HS-27A (cell line): ENCODE measurements at regions not wholly inside any gene's neighbourhood (a gene's known extent, or its start where the extent isn't known, plus 50 kb on each side); places are given as distances from the start of the nearest gene placed in this dataset.
A peak's percentile ranks its signal among the peaks of the same experiment; 100 is the strongest.
"Not testable (repeated sequence)": the region's sequence is repeated elsewhere in the genome, so short reads cannot be mapped to it uniquely, and the experiment has no call there.

Experiments
- DNase-seq: peaks from one replicate; pipeline ENCODE4 v3.0.0-alpha.2; 2012; ENCODE audit warnings: low read depth, missing footprints

DNA sequence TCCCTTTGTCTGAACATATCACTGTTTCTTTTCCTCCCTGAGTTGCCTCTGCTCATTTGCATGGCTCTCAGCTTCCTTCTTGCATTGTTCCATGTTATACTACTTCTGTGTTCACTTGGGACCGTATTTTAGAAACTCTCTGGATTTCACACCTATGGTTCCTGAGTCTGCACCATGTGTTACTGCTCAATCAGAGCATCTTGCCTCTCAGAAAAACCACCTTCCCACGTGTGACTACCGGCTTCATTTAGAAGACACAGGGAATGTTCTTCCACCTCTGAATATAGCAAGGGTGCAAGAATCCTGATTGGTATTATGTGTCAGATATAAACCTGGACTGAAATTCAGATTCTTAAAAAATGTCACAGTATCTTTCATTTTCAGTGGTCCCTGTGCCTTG lies 731.2 kb downstream of the TDRD15 start:
- no peak for DNase-seq

DNA sequence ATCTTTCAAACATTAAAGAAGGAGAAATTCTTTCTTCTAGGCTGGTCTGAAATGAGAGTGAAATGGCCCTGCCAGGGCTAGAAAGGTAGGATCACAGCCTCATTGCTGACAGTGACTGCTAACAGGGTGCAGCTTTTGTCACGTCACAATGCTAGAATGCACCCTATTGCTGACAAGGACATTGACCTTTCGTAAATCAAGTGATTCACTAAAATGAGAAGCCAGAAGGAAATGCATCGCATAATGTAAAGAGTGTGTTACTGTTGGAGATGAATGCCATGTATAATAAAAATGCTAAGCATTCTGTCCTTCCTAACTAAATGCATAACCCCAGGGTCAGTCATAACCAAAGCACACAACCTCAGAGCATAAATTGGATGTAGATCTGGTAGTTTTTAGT lies 732.9 kb downstream of the TDRD15 start:
- DNase-seq, result no peak

DNA sequence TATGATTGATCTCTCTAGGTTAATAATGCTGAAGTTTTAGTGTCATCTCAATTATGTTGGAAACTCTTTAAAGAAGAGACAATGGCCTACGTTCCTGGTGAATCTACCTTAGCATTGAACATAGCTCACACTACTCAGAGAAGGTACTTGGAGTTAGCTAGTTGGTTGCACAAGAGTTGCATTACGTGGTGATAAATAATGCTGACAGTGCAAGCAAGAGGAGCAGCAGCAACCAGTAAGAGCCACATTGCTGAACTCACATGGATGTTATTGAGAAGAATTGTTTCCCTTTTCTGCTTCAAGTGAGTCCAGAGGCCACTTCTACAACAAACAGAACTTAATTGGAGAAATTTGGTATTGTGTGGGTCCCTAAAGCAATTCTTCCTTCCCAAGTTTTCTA lies 737.1 kb downstream of the TDRD15 start:
- no peak for DNase-seq

DNA sequence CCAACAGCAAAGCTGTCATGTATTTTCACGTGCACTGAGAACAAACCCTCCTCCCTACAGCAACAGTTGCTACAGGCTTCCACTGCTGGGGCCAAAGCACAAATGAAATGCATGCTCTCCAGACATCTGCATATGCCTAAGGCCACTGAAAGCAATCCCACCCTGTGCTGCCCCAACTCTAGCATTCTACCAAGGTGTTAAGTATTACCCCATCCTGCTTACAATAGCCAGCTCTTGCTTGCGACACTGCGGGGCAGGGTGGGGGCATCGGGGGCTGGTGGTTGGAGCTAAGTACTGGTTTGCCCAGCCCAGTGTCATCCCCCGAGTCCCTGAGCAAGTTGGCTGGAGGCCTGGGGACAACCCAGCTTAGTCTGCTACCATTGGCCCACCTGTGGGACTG lies 742.5 kb downstream of the TDRD15 start:
- DNase-seq, result no peak

DNA sequence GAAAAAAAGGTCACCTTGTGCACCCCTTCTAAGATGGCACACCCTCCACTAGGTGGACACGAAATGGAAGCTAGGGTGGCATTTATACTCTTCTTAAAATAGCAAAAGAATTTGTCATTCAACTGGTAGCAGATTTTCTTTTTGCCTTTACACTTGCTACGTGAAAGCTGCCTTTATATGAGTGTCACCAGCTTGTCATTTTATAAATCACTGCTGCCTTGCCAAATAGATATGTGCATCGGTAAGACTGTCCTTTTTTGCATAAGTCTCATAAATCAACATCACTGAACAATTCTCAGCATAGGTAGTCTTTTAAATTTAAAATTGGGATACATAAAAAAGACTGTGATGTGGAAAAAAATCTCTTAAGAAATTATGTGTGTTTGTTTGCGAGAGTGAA lies 764.1 kb downstream of the TDRD15 start:
- no peak for DNase-seq

DNA sequence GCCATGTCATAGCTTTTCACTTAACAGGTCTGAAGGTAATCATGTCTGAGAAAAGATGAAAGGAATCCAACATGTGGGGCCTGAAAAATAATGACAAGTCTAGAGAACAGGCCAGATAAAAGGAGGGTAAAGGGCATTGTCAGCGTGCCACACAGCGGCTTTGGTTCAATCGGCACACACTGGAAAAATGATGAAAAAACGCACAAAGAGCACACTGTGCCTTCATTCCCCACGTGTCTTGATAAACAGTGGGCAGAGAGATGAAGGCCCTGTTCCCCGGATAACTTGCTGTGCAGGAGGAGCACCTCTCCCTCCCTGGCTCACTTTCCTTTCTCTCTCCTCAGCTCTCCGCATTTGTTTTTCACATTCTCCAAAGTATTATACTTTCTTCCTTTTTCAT lies 766.3 kb downstream of the TDRD15 start:
- no peak for DNase-seq

DNA sequence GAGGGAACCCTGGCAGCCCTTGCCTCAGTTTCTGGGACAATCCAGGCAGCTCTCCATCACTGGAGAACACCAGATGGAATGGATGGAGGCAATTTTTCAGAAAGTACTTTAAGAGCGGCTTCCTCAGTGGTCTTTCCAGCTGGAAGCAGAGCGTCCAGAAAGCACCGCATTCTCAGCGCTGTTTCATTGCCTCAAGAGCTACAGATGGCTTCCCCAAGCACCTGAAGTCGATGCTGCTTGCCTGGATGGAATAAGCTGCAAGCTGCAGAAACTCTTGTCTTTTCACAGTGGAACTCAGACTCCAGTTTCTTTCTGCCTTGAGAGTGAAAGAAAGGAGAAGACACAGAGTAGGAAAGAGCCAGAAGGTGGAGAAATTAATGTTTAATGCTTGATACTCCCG lies 766.9 kb downstream of the TDRD15 start:
- no peak for DNase-seq

DNA sequence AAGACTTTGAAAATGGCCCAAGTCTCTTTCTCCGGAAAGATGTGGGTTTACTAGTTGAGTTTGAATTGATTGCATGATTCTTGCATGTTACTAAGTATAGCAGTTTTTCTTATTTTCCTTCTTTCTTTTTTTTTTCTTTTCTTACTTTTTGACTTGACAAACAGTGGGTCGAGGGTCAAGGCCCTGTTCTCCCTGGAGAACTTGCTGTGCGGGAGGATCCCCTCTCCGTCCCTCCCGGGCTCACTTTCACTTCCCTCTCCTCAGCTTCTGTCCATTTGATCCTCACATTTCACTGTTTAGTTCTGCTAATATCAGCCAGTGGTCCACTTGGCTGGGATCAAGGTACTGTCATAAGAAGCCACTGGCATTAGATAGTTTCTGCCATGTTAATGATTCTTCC lies 767.4 kb downstream of the TDRD15 start:
- DNase-seq, result no peak

DNA sequence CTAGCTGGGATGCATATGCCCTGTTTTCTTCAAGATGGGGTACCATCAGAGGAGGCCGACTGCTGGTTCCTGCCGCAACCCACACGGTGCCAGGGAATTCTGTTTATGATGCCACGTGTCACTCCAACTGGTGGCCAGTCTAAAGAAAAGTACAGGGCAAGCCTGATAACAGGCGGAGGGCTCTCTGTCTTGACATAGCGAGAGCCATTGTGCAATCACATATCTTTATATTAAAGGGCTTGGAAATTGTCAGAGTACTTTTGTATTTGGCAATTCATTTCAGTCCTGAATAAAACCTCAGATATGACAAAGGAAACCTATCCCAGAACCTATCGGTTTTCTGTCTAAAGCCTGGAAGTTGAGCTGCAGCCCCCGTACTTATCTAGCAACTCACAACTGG lies 768.4 kb downstream of the TDRD15 start:
- DNase-seq, result no peak

DNA sequence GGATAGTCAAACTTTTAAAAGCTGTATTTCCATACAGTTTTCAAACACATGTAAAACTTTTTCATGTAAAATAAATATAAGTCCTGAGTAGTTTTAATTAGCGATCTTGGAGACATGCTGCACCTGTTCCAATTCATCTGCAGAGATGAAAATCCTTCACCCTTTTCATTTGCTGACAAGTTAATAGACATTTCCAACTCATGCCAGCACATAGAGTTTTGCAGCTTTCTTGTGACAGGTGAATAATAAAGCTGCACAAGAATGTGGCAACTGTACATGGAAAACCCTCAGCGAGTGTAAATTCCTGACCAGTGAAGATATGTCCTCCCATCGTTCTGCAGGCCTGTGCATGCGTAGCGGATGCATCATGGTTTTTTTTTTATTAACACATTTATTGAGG lies 771.4 kb downstream of the TDRD15 start:
- DNase-seq, result no peak

DNA sequence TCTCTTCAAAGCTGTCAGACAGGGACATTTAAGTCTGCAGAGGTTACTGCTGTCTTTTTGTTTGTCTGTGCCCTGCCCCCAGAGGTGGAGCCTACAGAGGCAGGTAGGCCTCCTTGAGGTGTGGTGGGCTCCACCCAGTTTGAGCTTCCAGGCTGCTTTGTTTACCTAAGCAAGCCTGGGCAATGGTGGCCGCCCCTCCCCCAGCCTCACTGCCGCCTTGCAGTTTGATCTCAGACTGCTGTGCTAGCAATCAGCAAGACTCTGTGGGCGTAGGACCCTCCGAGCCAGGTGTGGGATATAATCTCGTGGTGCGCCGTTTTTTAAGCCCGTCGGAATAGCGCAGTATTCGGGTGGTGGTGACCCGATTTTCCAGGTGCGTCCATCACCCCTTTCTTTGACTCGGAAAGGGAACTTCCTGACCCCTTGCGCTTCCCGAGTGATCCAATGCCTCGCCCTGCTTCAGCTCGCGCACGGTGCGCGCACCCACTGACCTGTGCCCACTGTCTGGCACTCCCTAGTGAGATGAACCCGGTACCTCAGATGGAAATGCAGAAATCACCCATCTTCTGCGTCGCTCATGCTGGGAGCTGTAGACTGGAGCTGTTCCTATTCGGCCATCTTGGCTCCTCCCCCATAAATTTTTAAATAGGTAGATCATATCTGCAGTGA lies 785.1 kb downstream of the TDRD15 start:
- not testable (repeated sequence) for DNase-seq

DNA sequence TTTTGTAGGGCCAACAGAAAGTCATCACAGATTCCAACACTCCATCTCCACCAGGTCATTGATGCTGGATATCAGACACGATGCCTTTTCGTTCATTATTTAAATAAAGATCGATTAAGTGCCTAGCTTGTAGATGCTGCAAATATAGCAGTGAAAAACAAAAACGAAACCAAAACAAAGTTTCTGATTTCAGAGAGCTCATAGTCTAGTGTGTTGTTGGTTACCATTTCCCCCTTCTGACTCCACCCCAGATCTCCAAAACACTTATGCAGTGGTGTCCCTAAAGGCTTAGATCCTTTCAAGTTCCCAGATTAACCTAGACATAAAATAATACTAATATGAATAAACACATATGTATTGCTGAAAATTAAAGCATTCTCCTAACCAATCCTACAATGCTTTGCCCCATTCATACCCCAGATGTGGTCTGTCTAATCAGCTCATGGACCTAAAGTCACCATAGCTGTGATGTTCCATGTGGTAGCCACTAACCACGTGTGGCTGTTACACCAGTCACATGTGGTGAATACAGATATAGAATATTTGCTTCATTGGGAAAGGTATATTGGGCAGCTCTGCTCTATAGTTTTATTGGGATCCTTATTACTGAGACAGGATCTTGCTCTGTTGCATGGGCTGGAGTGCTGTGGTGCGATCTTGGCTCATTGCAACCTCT lies 787.2 kb downstream of the TDRD15 start:
- DNase-seq, result no peak

DNA sequence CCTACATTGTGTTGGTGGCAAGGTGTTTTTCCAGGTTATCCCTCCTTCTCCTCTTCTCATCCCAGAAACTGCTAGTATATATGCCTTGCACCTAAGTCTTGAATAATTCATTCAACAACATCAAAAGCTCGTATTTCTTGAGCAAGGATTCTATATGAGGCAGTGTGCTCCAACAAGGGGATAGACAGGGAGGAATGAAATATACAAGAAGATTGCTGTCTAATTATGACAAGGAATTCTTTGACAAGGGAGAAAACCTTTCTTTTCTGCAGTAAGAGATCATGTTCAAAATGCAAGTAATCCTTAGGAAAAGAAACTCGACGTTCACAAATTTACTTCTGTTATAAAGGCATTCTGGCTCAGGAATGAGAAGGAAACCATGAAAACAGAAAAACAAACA lies 788.6 kb downstream of the TDRD15 start:
- no peak for DNase-seq

DNA sequence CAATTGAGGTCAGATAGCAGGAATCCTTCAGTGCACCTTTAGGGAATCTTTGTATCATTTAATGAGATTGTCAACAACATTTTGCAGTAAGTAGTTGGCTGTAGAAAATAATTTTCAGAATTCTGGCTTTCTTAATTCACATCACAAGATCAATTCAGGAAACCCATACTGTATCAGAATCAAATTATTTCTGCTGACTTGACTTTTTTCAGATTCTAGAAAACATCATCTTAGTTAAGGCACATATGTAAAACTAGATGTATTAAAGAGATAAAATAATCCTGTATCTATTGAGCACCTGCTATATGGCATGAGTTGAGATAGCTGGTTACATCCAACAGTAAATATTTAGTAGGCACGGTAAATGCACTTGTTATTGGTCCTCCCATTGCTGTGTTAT lies 791.4 kb downstream of the TDRD15 start:
- DNase-seq, result no peak

DNA sequence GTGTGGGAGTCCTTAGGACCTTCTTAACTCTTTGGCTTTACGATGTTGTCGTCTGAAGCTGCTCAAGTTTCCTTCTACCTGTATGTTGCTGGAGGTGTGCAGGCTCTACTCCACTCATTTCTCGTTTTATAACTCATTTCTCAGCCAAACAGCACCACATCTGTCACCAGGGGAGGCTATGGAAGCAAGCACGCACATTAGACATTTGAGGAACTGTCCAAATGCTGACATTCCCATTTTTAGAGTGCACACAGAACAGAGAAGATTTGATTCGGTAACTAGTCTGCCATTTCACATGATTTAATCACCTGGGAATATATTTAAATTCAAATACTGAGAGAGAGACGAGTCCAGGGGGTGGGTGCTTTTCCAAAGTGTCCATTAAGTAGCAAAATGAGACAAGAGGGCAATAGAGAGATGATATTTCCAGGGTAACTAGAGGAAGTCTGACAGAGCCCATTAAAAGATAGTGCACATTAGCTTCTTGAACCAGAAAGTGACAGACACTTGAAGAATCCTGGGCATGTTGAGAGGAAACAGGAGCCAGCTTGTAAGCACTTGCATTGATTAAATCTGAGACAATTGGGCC lies 793.3 kb downstream of the TDRD15 start:
- DNase-seq, result no peak

DNA sequence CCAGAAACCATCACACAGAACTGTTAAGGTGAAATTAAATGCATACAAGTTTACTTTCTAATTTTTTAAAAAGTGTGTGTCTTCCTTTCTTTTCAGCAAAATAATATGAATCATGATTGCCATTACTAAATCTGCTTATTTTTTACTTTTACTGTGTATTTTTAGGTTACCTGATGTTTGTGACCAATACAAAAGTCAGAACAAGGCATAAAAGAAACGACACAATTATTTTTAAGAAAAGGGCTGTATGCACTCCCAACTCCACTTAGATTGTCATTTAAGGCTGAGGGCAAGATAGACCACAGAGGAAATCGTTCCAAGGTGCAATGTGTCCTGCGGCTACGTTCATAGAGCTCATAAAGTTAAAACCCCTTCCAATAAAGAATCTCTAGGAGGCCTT lies 797.0 kb downstream of the TDRD15 start:
- DNase-seq, result no peak

DNA sequence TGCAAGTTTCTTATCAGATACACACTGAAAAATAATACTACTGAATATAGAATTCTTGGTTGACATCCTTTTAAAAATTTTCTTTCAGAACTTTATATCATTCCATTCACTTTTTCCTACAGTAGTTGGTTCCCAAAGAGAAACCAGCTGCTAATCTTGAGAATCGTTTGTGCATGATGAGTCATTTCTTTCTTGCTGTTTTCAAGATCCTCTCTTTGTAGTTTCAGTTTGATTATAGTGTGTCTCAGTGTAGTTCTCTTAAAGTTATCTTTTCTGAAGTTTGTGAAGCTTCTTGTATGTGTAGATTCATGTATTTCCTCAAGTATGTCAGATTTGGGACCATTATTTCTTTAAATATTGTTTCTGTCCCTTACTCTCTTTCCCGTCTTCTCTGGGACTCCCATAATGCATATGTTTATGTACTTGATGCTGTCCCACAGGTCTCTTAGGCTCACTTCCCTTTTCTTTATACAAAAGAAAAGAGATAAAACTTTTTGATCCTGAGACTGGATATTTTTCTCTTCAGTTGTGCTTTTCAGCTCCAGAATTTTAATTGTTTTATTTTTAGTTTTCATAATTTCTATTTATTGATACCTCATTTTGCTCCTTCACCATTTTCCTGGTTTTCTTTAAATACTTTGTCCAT lies 801.0 kb downstream of the TDRD15 start:
- DNase-seq, result no peak

DNA sequence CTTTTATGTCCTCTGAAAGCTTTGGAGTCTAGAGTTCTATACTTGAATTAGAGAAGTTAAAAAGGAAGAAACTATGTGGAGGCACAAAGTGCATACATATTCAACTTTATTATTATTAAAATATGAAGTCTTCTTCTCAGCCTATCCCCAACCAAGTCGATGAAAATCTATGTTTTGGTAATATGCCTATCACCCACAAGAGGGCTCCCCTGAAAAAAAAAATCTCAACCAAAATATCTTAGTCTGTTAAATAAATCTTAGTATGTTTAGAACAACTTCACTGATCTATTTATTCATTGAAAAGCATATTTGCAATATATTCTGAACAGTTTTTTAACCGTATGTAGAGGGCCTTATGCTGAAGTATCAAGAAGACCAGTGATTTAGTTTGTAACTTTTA lies 804.5 kb downstream of the TDRD15 start:
- DNase-seq, result no peak

DNA sequence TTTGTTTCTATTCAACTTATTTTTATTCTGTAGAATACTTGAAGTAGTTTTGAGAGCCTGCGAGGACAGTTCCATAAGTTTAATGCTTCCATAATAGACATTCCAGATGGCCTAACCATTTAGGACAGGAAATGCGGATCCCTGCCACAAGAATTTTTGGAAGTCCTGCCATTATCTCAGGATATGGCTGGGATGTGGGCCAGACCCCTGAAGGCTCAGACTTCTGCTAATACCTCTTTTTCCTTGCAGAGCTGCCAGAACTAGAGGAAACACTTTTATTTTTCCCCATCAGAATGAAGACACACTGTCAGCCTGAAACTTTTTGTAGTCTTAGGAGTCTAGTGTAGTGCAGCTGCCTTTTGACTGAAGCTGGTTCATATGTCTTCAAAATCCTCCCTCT lies 806.5 kb downstream of the TDRD15 start:
- no peak for DNase-seq

DNA sequence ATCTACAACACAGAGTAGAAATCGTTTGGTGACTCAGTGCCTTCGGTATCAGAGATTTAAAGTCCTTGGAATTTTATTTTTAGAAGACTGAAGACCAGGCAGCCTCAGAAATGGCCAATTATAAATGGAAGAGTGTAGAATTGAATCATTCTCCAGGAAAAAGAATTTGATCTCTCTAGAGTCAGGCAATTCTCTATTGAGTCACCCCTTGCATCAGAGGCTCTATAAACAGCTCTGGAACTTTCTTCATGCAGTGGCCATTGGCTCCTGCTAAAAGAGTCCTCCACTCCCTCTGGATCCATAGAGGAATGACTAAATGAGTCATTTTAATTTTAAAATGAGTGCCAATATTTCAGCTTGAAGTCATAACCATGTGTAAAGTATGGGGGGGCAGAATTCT lies 816.2 kb downstream of the TDRD15 start:
- peak; percentile 26 for DNase-seq

DNA sequence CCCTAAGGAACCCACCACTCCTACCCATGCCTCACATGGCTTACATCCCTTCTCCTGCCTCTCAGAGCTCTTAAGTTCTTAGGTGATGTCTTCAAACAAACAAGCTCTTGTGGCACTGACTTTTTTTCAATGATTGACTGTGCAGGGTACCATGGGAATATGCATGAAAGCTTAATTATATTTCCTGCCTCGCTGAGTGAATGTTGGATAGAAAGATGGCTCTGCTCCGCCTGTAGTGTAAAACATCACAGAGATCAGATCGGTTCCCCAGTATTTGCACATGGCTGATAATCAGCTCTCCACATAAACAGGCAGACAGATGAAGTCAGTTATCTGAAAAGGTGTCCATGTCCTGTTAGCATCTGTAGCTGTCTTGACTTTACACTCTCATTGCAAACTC lies 820.8 kb downstream of the TDRD15 start:
- no peak for DNase-seq

DNA sequence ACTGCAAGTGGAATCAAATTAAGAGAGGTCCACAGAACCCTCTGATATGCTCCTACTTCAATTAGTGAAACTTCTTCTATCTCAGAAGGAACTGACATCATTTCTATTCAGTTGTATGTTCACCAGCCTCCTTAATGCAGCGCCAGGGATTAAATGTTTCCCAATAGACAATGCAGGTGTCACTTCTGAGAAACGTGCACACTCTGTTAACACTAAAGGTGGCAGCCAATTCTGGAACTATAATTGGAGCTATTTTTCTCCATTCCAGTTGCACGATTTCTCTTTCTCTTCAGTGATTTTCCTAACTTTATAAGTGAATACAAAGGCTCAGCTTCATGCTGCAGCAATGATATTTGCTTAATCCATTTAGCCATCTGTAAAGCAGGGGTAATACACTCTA lies 821.9 kb downstream of the TDRD15 start:
- DNase-seq, result no peak

DNA sequence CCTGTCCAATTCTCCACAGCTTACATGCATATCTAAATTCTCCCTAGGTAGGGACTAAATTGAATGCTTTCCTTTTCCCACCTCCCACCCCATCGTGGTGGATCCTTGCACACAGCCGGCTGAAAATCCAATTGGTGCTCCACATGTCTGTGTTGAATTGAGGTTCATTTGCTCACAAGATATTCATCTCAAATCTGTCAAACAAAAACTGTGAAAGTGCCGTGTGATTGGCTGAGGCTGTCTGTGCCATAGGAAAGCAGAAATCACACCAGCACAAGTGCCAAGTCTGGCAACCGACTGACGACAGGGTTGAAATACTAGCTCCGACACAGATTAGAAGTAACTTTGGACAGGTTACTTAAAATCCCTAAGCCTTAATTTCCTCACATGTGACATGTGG lies 823.3 kb downstream of the TDRD15 start:
- DNase-seq, result no peak
